ENCODE measurements at regions not wholly inside any gene's neighbourhood (a gene's known extent, or its start where the extent isn't known, plus 50 kb on each side); places are given as distances from the start of the nearest gene placed in this dataset.

- TF ChIP-seq GATA2 (IDR thresholded peaks at IDR 0.05; ENCODE audit: low read depth, low read length) (no peak), GATA3 (IDR thresholded peaks at IDR 0.05; ENCODE audit: low read depth, low read length) (no peak)
Observed at GRCh38 chr3:69675786-69676530, 63.3 kb upstream of the MITF start.

All from SH-SY5Y (cell line).